Vagina (tissue), 2 donors: ENCODE measurements at regions not wholly inside any gene's neighbourhood (a gene's known extent, or its start where the extent isn't known, plus 50 kb on each side); places are given as distances from the start of the nearest gene placed in this dataset.

Source experiments
- CTCF ChIP-seq, 3 experiments: fragments of 450-650 bp in 2 of 3; fragments of 200-600 bp in 1 of 3; sonication (generic) in 1 of 3; IDR thresholded peaks; one replicate each; pipeline ENCODE4 v1.5.1; 2017 to 2019; ENCODE audit warnings: antibody characterized with exemption in 3 of 3, mild to moderate bottlenecking in 2 of 3, moderate library complexity in 2 of 3
- POLR2A ChIP-seq, 2 donors: fragments of 450-650 bp; IDR thresholded peaks; one replicate each; pipeline ENCODE4 v1.6.1; 2017; ENCODE audit warnings: antibody characterized with exemption in 2 of 2, mild to moderate bottlenecking in 2 of 2, moderate library complexity in 2 of 2

DNA sequence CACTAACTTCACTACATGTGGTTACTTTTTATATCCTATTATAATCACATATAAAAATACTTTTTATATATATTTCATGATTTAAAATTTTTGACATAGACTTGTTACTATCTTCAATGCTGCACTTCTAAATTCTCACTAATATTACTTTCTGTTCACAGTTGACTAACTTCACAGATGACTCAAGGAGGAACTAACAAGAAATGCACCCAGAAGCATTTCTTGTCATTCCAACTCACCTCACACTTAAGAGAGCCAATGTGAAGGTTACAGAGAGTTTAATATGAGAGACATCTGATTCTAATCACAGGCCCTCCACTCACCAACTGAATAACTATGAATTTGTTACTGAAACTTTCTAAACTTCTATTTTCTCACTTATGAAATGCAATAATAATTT, 399.8 kb upstream of the SLC8A1 start:
- TF ChIP-seq CTCF (IDR thresholded peaks at IDR 0.05) (no peak), POLR2A (IDR thresholded peaks at IDR 0.05) (no peak)
